ENCODE measurements at regions not wholly inside any gene's neighbourhood (a gene's known extent, or its start where the extent isn't known, plus 50 kb on each side); places are given as distances from the start of the nearest gene placed in this dataset.

DNA sequence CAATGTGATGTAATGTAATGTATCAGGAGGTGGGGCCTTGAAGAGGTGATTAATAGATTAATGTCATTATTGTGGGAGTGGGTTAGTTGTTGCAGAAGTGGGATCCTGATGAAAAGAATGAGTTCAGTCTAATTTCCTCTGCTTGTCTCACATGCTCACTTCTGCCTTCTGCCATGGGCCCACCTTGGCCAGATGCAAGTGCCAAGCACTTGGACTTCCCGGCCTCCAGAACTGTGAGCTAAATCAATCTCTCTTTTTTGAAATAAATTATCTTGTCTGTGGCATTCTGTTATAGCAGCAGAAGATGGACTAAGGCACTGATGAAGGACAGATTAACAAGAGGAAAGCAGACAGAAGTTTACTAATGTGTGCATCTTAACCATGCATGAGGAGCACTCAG lies 123.9 kb downstream of the ETS2 start:
- TF ChIP-seq ZNF140 (tag by site-specific recombination; IDR thresholded peaks at IDR 0.05) (no peak), KLF10 (tag by site-specific recombination; IDR thresholded peaks at IDR 0.05) (no peak), ZNF274 (IDR thresholded peaks at IDR 0.05; ENCODE audit: low read length) (no peak), ZNF274 (tag by site-specific recombination; IDR thresholded peaks at IDR 0.05; ENCODE audit: borderline replicate concordance) (no peak), ZNF350 (tag by site-specific recombination; IDR thresholded peaks at IDR 0.05) (no peak), PBX3 (CRISPR knock-in tag; IDR thresholded peaks at IDR 0.05) (no peak), ZBTB21 (tag by site-specific recombination; IDR thresholded peaks at IDR 0.05) (no peak)
- TF ChIP-seq, protein P1, sequence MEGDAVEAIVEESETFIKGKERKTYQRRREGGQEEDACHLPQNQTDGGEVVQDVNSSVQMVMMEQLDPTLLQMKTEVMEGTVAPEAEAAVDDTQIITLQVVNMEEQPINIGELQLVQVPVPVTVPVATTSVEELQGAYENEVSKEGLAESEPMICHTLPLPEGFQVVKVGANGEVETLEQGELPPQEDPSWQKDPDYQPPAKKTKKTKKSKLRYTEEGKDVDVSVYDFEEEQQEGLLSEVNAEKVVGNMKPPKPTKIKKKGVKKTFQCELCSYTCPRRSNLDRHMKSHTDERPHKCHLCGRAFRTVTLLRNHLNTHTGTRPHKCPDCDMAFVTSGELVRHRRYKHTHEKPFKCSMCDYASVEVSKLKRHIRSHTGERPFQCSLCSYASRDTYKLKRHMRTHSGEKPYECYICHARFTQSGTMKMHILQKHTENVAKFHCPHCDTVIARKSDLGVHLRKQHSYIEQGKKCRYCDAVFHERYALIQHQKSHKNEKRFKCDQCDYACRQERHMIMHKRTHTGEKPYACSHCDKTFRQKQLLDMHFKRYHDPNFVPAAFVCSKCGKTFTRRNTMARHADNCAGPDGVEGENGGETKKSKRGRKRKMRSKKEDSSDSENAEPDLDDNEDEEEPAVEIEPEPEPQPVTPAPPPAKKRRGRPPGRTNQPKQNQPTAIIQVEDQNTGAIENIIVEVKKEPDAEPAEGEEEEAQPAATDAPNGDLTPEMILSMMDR (tag by site-specific recombination; IDR thresholded peaks at IDR 0.05), result no peak
